ENCODE measurements at regions not wholly inside any gene's neighbourhood (a gene's known extent, or its start where the extent isn't known, plus 50 kb on each side); places are given as distances from the start of the nearest gene placed in this dataset.
"Not testable (repeated sequence)": the region's sequence is repeated elsewhere in the genome, so short reads cannot be mapped to it uniquely, and the experiment has no call there.

DNA sequence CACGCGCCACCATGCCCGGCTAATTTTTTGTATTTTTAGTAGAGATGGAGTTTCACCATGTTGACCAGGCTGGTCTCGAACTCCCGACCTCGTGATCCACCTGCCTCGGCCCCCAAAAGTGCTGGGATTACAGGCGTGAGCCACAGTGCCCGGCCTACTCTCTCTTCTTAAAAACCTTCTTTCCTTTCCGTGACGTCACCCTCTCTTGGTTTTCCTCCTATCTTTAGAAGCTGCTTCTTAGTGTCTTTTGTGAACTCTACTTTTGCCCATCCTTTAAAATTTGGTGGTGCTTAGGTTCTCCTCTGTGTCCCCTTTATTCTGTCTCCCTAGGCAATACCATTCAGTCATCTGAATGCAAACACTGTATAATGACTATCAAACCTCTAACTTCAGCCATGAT is 311.2 kb upstream of the KITLG start:
- TF ChIP-seq, protein P1, sequence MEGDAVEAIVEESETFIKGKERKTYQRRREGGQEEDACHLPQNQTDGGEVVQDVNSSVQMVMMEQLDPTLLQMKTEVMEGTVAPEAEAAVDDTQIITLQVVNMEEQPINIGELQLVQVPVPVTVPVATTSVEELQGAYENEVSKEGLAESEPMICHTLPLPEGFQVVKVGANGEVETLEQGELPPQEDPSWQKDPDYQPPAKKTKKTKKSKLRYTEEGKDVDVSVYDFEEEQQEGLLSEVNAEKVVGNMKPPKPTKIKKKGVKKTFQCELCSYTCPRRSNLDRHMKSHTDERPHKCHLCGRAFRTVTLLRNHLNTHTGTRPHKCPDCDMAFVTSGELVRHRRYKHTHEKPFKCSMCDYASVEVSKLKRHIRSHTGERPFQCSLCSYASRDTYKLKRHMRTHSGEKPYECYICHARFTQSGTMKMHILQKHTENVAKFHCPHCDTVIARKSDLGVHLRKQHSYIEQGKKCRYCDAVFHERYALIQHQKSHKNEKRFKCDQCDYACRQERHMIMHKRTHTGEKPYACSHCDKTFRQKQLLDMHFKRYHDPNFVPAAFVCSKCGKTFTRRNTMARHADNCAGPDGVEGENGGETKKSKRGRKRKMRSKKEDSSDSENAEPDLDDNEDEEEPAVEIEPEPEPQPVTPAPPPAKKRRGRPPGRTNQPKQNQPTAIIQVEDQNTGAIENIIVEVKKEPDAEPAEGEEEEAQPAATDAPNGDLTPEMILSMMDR (IDR thresholded peaks at IDR 0.05), result not testable (repeated sequence)
- not testable (repeated sequence) for TF ChIP-seq POLR2A (IDR thresholded peaks at IDR 0.05)

Measured in lower leg skin (tissue), 3 donors.